ENCODE measurements at regions not wholly inside any gene's neighbourhood (a gene's known extent, or its start where the extent isn't known, plus 50 kb on each side); places are given as distances from the start of the nearest gene placed in this dataset.

DNA sequence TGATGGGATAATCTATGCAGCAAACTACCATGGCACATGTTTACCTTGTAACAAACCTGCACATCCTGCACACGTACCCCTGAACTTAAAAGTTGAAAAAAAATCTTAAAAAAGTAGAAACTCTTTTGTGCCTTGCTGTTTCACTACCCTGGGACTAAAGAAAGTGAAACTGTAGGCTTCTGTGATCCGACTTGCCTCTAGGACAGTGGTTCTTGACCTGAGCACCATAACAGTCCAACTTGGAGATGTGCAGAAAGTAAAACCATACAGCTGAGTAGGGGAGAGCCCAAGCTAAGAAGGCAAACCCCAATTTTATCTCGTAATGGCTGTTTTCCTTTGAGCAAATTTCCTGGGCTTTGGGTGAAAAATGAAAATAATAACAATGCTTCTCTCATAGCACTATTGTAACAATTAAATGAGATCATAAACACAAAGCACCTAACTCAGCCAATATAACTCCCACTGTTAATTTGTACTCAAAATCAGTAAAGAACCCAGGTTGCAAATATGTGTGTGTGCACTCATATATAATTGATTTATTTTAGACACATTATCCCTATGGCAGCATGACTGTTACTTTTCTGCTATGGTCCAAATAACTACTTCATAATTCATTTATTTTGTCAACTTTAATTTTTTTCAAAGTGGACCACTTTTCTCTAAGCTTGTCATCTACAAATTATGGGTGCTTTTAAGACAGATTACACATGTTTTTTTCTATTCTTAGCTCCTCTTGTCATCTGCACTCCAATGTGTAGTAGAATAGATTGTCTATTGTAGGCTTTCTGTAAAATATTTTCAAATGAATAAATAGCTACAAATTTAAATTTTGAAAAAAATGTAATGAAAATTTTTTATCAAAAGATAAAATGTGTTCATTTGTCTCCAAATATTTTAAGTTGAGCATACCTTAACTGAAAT lies 334.9 kb downstream of the BTG1 start:
- Histone ChIP-seq H3K27ac (no peak overlapping the region), H3K27me3 (replicated peaks; ENCODE audit: insufficient read depth) (no peaks in the 10 kb centered on the region), H3K9me3 (no peaks in the 10 kb centered on the region), H3K4me1 (replicated peaks) (no peaks in the 10 kb centered on the region), H3K36me3 (no peaks in the 10 kb centered on the region), H3K4me3 (no peak overlapping the region)
- intact Hi-C loops (cut with DNase I): loop anchor here (5.0 to 10.0 kb wide), 3 partner anchors 334 to 757 kb away; partner anchors contain the start of gene BTG1
- DNase-seq (ENCODE audit: low spot score): no peak
- TF ChIP-seq POLR2AphosphoS5 (IDR thresholded peaks at IDR 0.05): no peak
- no peak for TF ChIP-seq POLR2A (IDR thresholded peaks at IDR 0.05)
- TF ChIP-seq, protein P1, sequence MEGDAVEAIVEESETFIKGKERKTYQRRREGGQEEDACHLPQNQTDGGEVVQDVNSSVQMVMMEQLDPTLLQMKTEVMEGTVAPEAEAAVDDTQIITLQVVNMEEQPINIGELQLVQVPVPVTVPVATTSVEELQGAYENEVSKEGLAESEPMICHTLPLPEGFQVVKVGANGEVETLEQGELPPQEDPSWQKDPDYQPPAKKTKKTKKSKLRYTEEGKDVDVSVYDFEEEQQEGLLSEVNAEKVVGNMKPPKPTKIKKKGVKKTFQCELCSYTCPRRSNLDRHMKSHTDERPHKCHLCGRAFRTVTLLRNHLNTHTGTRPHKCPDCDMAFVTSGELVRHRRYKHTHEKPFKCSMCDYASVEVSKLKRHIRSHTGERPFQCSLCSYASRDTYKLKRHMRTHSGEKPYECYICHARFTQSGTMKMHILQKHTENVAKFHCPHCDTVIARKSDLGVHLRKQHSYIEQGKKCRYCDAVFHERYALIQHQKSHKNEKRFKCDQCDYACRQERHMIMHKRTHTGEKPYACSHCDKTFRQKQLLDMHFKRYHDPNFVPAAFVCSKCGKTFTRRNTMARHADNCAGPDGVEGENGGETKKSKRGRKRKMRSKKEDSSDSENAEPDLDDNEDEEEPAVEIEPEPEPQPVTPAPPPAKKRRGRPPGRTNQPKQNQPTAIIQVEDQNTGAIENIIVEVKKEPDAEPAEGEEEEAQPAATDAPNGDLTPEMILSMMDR (IDR thresholded peaks at IDR 0.05): no peak
- WGBS: 93% methylated on average over 3 of the region's 3 CpGs

DNA sequence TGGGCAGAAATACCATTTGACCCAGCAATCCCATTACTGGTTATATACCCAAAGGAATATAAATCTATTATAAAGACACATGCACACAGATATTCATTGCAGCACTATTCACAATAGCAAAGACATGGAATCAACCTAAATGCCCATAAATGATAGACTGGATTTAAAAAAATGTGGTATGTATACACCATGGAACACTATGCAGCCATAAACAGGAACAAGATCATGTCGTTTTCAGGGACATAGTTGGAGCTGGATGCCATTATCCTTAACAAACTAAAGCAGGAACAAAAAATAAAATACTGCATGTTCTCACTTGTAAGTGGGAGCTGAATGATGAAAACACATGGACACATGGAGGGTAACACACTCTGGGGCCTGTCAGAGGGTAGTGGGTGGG lies 335.6 kb downstream of the BTG1 start:
- 81% methylated on average over 1 of the region's 1 CpG for WGBS
- TF ChIP-seq POLR2A (IDR thresholded peaks at IDR 0.05) (no peak), POLR2AphosphoS5 (IDR thresholded peaks at IDR 0.05) (no peak)
- TF ChIP-seq, protein P1 (IDR thresholded peaks at IDR 0.05): no peak
- intact Hi-C loops (cut with DNase I): loop anchor here (5.0 to 10.0 kb wide), 3 partner anchors 335 to 757 kb away; partner anchors contain the start of gene BTG1

DNA sequence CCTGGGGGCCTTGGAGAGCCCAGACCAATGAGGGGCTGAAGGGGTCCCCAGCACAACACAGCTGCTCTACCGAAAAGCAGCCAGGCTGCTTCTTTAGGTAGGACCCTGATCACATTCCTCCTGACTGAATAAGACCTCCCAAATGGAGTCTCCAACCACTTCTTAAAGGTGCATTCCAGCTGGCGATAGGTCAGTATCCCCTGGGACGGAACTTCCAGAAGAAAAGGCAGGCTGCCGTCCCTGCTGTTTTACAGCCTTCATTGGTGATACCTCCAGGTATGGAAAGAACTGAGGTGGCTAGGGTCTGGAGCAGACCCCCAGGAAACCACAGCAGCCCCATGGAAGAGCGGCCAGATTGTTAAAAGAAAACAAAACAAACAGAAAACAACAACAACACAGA lies 340.6 kb downstream of the BTG1 start:
- 95% methylated on average over 5 of the region's 5 CpGs for WGBS
- Histone ChIP-seq H3K9me3 (no peaks in the 10 kb centered on the region), H3K4me3 (no peak overlapping the region), H3K27ac (no peak overlapping the region), H3K36me3 (no peaks in the 10 kb centered on the region), H3K4me1 (replicated peaks) (no peaks in the 10 kb centered on the region), H3K27me3 (replicated peaks; ENCODE audit: insufficient read depth) (no peaks in the 10 kb centered on the region)
- DNase-seq (ENCODE audit: low spot score): no peak
- intact Hi-C loops (cut with DNase I): no loop called here
- TF ChIP-seq POLR2AphosphoS5 (IDR thresholded peaks at IDR 0.05): no peak
- TF ChIP-seq, protein P1 (IDR thresholded peaks at IDR 0.05): no peak

More for the DNA sequence above, 335.6 kb downstream of the BTG1 start:
- Histone ChIP-seq H3K27ac (no peak overlapping the region), H3K4me1 (replicated peaks) (no peaks in the 10 kb centered on the region), H3K9me3 (no peaks in the 10 kb centered on the region), H3K36me3 (no peaks in the 10 kb centered on the region), H3K27me3 (replicated peaks; ENCODE audit: insufficient read depth) (no peaks in the 10 kb centered on the region), H3K4me3 (no peak overlapping the region)
- no peak for DNase-seq (ENCODE audit: low spot score)

DNA sequence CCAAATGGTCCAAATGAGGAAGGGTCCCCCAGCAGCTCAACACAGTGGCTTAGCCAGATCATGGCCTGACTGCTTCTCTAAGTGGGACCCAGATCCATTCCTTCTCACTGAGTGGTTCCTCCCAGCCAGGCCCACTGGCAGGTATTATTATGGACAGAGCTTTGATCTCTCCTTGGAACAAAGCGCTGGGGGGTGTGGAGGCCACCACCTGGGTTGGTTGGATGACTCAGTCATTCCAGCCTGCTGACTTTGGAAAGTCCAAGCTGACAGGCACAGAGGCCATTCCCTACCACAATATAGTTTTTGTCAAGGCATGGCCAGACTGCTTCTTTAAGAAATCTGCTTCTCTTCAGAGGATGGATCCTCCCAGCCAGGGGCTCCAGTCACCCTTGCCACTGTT lies 341.1 kb downstream of the BTG1 start:
- H3K36me3 ChIP-seq: no peaks in the 10 kb centered on the region

More for the DNA sequence above, 341.1 kb downstream of the BTG1 start:
- TF ChIP-seq, protein P1 (IDR thresholded peaks at IDR 0.05): no peak
- TF ChIP-seq POLR2AphosphoS5 (IDR thresholded peaks at IDR 0.05) (no peak), POLR2A (IDR thresholded peaks at IDR 0.05) (no peak)
- Histone ChIP-seq H3K9me3 (no peaks in the 10 kb centered on the region), H3K27me3 (replicated peaks; ENCODE audit: insufficient read depth) (no peaks in the 10 kb centered on the region), H3K4me3 (no peak overlapping the region), H3K4me1 (replicated peaks) (no peaks in the 10 kb centered on the region), H3K27ac (no peak overlapping the region)
- intact Hi-C loops (cut with DNase I): no loop called here
- 100% methylated on average over 1 of the region's 1 CpG for WGBS
- no peak for DNase-seq (ENCODE audit: low spot score)
